SU-DHL-6 (cell line): ENCODE measurements at regions not wholly inside any gene's neighbourhood (a gene's known extent, or its start where the extent isn't known, plus 50 kb on each side); places are given as distances from the start of the nearest gene placed in this dataset.

Experiments used
- EZH2phosphoT487 ChIP-seq: fragments of 200-600 bp; sonication (generic), shearing (Covaris generic); conservative IDR thresholded peaks from 2 replicates; pipeline ENCODE4 v1.6.1; 2018; ENCODE audit warnings: mild to moderate bottlenecking, antibody characterized with exemption, low read length, moderate library complexity, mixed read lengths
- TF ChIP-seq, protein P1 (sequence below): fragments of 200-600 bp; sonication (generic); IDR thresholded peaks from one replicate; pipeline ENCODE4 v1.5.1; 2017; ENCODE audit warnings: antibody characterized with exemption, mild to moderate bottlenecking, low read length, moderate library complexity; ENCODE audit not compliant: insufficient read depth, poor library complexity, severe bottlenecking

DNA sequence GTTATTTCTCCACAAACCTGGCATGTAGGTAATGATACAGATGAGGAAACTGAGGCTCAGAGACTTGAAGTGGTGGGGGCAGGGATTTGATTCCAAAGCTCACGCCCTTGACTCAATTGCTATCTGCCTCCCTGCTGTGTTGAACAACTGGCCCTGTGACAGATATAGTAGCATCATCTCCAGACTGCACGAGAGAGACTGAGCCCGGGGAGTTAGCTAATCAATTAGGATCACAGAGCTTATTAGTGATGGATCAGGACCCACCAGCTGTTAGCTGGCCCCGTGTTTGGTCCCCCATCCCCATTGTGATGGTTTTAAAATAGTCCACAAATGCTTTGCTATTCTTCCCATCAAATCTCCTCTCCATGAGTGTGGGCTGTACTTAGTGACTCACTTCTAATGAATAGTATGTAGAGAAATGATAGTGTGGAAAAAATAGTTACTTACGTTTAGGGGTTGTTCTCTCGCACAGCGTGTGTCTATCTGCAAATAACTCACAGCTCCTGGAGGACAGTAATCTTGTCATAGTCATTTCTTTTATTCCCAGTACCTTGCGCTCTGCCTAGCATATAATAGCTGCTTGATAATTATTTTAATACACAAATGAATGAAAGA is 74.4 kb upstream of the KLF13 start:
- TF ChIP-seq, protein P1, sequence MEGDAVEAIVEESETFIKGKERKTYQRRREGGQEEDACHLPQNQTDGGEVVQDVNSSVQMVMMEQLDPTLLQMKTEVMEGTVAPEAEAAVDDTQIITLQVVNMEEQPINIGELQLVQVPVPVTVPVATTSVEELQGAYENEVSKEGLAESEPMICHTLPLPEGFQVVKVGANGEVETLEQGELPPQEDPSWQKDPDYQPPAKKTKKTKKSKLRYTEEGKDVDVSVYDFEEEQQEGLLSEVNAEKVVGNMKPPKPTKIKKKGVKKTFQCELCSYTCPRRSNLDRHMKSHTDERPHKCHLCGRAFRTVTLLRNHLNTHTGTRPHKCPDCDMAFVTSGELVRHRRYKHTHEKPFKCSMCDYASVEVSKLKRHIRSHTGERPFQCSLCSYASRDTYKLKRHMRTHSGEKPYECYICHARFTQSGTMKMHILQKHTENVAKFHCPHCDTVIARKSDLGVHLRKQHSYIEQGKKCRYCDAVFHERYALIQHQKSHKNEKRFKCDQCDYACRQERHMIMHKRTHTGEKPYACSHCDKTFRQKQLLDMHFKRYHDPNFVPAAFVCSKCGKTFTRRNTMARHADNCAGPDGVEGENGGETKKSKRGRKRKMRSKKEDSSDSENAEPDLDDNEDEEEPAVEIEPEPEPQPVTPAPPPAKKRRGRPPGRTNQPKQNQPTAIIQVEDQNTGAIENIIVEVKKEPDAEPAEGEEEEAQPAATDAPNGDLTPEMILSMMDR = no peak
- no peak for TF ChIP-seq EZH2phosphoT487
